ENCODE measurements at regions not wholly inside any gene's neighbourhood (a gene's known extent, or its start where the extent isn't known, plus 50 kb on each side); places are given as distances from the start of the nearest gene placed in this dataset.
"Not testable (repeated sequence)": the region's sequence is repeated elsewhere in the genome, so short reads cannot be mapped to it uniquely, and the experiment has no call there.

DNA sequence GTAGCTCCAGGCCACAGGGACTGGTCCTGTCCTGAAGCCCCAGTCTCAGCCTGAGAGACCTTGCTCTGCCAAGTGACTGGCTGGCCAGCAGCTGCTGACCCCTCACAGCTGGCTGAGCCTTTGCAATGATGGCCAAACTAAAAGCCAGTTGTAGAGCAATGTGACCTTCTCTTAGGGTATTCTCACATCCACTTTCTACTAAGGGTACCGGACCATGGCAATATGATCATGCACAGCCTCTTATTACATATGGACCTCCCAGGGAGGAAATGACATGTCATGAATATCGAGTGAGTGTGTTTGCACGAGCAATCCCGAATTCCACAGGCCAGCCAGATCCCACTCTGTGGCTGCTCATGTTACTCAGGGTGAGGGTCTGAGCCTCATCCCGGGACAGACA lies 213.9 kb downstream of the VAPA start:
- TF ChIP-seq ZNF274 (IDR thresholded peaks at IDR 0.05; ENCODE audit: low read depth, low read length) (no peak), SUZ12 (IDR thresholded peaks at IDR 0.05; ENCODE audit: extremely low read depth, insufficient read depth, insufficient read length) (no peak), YY1 (IDR thresholded peaks at IDR 0.05; ENCODE audit: insufficient read depth, insufficient read length) (no peak)
- H3K36me3 ChIP-seq (ENCODE audit: insufficient read depth, insufficient read length, low read length), result no peaks in the 10 kb centered on the region
- no peak overlapping the region for H3K4me3 ChIP-seq (ENCODE audit: insufficient read length, low read depth)
- H3K4me1 ChIP-seq (ENCODE audit: insufficient read depth, insufficient read length), result peaks cover 4% of the 10 kb centered on the region
- H3K27me3 ChIP-seq (ENCODE audit: insufficient read depth, insufficient read length), result no peaks in the 10 kb centered on the region
- no peaks in the 10 kb centered on the region for H3K9me3 ChIP-seq (ENCODE audit: insufficient read depth, low read length)
- no peak overlapping the region for H3K9ac ChIP-seq (ENCODE audit: insufficient read length, low read depth)
- no peak for DNase-seq (ENCODE audit: low read depth, low spot score)

DNA sequence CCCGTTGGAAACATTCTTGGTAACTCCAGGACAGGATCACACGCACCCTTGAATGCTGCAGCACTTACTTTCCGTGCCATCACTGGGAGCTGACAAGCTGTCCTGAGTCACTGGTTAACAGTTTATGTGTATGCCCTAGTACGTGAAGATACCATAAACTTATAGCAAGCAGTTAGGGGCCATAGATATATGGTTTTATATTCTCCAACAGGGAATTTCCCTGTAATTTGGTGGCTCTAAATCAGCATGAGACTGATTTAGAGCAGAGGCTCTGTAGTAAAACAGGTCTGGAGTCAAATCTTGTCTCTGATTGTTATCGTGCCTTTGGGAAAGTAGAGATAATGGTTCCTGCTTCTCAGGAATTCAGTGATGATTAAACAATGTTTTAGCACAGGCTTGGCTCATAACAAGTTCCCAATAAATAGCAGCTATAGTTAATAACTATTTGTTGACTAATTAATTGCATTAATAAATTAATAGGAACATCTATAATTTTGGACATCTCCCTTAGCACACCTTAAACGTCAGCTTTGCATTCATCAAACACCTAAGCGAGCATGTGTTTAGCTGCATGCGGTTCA lies 215.2 kb downstream of the VAPA start:
- no peak overlapping the region for H3K4me3 ChIP-seq (ENCODE audit: insufficient read length, low read depth)
- DNase-seq (ENCODE audit: low read depth, low spot score), result no peak
- H3K36me3 ChIP-seq (ENCODE audit: insufficient read depth, insufficient read length, low read length), result no peaks in the 10 kb centered on the region
- no peaks in the 10 kb centered on the region for H3K27me3 ChIP-seq (ENCODE audit: insufficient read depth, insufficient read length)
- H3K9me3 ChIP-seq (ENCODE audit: insufficient read depth, low read length), result no peaks in the 10 kb centered on the region
- H3K4me1 ChIP-seq (ENCODE audit: insufficient read depth, insufficient read length), result peaks cover 4% of the 10 kb centered on the region
- TF ChIP-seq SUZ12 (IDR thresholded peaks at IDR 0.05; ENCODE audit: extremely low read depth, insufficient read depth, insufficient read length) (no peak), ZNF274 (IDR thresholded peaks at IDR 0.05; ENCODE audit: low read depth, low read length) (no peak), YY1 (IDR thresholded peaks at IDR 0.05; ENCODE audit: insufficient read depth, insufficient read length) (no peak)
- H3K9ac ChIP-seq (ENCODE audit: insufficient read length, low read depth), result no peak overlapping the region

DNA sequence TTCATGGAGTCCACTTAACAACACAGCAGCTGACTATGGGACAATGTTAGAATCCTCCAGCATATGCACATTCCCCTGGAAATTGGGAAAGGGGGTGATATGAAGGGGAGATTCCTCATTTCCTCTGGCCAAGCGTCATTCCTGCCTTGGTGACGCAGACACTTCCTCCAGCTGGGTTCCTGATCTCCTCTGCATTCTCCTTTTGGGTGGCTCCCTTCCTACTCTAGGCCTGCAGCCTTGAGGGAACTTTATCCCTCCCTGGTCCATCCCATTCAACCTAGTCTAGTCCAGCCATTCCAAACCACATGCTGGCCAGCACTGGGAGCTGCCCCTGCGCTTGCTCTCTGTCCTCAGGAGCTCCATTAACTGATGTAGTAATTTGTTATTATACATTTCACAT lies 216.8 kb downstream of the VAPA start:
- DNase-seq (ENCODE audit: low read depth, low spot score), result no peak
- Histone ChIP-seq H3K27me3 (ENCODE audit: insufficient read depth, insufficient read length) (no peaks in the 10 kb centered on the region), H3K4me3 (ENCODE audit: insufficient read length, low read depth) (no peak overlapping the region), H3K4me1 (ENCODE audit: insufficient read depth, insufficient read length) (peaks cover 2% of the 10 kb centered on the region), H3K36me3 (ENCODE audit: insufficient read depth, insufficient read length, low read length) (no peaks in the 10 kb centered on the region), H3K9ac (ENCODE audit: insufficient read length, low read depth) (no peak overlapping the region), H3K9me3 (ENCODE audit: insufficient read depth, low read length) (no peaks in the 10 kb centered on the region)
- no peak for TF ChIP-seq YY1 (IDR thresholded peaks at IDR 0.05; ENCODE audit: insufficient read depth, insufficient read length)
- TF ChIP-seq ZNF274 (IDR thresholded peaks at IDR 0.05; ENCODE audit: low read depth, low read length), result no peak
- no peak for TF ChIP-seq SUZ12 (IDR thresholded peaks at IDR 0.05; ENCODE audit: extremely low read depth, insufficient read depth, insufficient read length)

DNA sequence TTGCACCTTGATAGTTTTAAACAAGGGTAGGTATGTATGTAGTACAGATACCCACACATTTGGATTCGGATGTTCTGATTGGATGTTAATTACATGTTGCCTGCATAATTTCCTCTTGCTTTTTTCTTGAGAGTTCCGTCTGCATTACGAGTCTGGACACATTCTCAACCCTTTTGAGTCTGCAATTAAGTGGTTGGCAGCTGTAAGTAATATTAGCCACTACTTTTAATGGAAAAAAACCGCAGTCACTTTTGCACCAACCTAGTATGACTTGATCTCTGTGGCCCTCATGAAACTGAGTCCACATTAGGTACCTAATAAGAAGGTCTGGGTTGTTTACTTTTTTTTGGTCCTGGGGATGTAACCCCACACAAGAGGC lies 217.3 kb downstream of the VAPA start:
- H3K27me3 ChIP-seq (ENCODE audit: insufficient read depth, insufficient read length), result no peaks in the 10 kb centered on the region
- H3K36me3 ChIP-seq (ENCODE audit: insufficient read depth, insufficient read length, low read length), result no peaks in the 10 kb centered on the region
- no peak for DNase-seq (ENCODE audit: low read depth, low spot score)
- TF ChIP-seq YY1 (IDR thresholded peaks at IDR 0.05; ENCODE audit: insufficient read depth, insufficient read length), result no peak
- TF ChIP-seq ZNF274 (IDR thresholded peaks at IDR 0.05; ENCODE audit: low read depth, low read length), result no peak
- no peak for TF ChIP-seq SUZ12 (IDR thresholded peaks at IDR 0.05; ENCODE audit: extremely low read depth, insufficient read depth, insufficient read length)
- H3K4me3 ChIP-seq (ENCODE audit: insufficient read length, low read depth), result no peak overlapping the region
- peaks cover 2% of the 10 kb centered on the region for H3K4me1 ChIP-seq (ENCODE audit: insufficient read depth, insufficient read length)
- H3K9me3 ChIP-seq (ENCODE audit: insufficient read depth, low read length), result no peaks in the 10 kb centered on the region
- H3K9ac ChIP-seq (ENCODE audit: insufficient read length, low read depth), result no peak overlapping the region

DNA sequence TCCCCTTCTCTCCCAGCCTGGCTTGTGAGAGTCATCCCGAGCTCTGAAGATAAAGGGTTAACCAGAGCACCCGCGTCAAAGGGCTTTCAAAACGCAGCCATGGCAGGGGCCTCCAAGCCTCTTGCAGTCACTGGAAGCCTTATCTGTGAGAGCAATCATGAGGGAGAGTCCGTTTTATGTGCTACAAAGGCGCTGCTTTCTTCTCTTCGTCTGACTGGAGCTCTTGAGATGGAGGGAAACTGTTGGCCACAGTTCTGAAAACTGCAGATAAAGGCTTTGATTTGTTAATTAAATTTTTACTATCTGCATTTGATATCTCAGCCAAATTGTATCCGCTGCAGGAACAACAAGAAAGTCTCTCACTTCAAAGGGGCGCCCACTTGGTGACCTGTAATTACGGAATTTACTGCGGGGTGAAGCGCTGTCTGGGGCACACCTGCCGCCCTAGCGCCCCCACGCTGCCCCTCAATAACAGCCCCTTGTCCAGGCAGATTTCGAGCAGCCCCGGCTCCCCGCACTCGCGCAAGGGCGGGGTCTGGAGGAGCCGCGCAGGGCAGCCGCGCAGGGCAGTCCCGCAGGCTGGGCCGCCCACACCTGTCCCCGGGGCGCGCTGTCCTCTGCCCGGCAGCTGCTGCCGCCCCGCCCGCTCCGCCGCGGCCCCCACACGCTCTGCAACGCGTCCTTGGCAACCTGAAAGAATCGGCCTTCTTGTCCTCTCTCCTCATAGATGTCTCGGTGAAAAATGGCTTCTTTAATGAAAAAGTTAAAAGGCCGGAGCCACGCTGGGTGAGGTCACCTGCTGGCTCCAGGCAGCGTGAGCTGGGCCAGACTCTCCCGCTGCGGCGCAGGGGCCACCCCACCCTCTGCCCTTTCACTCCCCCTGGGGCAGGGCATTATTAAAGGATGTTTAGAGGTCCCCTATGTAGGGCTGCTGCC lies 217.9 kb downstream of the VAPA start:
- no peak for TF ChIP-seq YY1 (IDR thresholded peaks at IDR 0.05; ENCODE audit: insufficient read depth, insufficient read length)
- no peak for TF ChIP-seq SUZ12 (IDR thresholded peaks at IDR 0.05; ENCODE audit: extremely low read depth, insufficient read depth, insufficient read length)
- no peak for TF ChIP-seq ZNF274 (IDR thresholded peaks at IDR 0.05; ENCODE audit: low read depth, low read length)
- H3K36me3 ChIP-seq (ENCODE audit: insufficient read depth, insufficient read length, low read length), result no peaks in the 10 kb centered on the region
- peaks cover 2% of the 10 kb centered on the region for H3K4me1 ChIP-seq (ENCODE audit: insufficient read depth, insufficient read length)
- H3K9me3 ChIP-seq (ENCODE audit: insufficient read depth, low read length), result no peaks in the 10 kb centered on the region
- H3K4me3 ChIP-seq (ENCODE audit: insufficient read length, low read depth), result peak overlapping the region; percentile 15
- H3K9ac ChIP-seq (ENCODE audit: insufficient read length, low read depth), result peak overlapping the region; percentile 50
- no peak for DNase-seq (ENCODE audit: low read depth, low spot score)
- H3K27me3 ChIP-seq (ENCODE audit: insufficient read depth, insufficient read length), result no peaks in the 10 kb centered on the region

DNA sequence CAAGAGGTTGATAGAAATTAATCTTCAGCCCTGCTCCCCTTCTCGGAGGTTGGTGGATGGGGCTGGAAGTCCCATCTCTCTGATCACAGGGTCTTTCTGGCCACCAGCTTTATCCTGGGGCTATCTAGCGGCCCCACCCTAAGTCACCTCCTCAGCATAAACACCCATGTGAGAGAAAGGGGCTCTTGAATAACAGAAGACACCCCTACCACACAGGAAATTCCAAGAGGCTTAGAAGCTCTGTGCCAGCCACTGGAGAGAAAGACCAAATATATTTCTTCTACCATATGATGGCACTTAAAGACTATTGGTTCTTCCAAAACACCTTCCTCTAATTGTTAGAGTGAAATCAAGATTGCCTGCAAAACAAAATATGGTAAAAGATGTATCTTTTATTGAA lies 219.7 kb downstream of the VAPA start:
- no peak for DNase-seq (ENCODE audit: low read depth, low spot score)
- TF ChIP-seq YY1 (IDR thresholded peaks at IDR 0.05; ENCODE audit: insufficient read depth, insufficient read length), result no peak
- TF ChIP-seq SUZ12 (IDR thresholded peaks at IDR 0.05; ENCODE audit: extremely low read depth, insufficient read depth, insufficient read length), result no peak
- TF ChIP-seq ZNF274 (IDR thresholded peaks at IDR 0.05; ENCODE audit: low read depth, low read length), result no peak
- Histone ChIP-seq H3K4me1 (ENCODE audit: insufficient read depth, insufficient read length) (peaks cover 2% of the 10 kb centered on the region), H3K4me3 (ENCODE audit: insufficient read length, low read depth) (no peak overlapping the region), H3K9me3 (ENCODE audit: insufficient read depth, low read length) (no peaks in the 10 kb centered on the region), H3K27me3 (ENCODE audit: insufficient read depth, insufficient read length) (no peaks in the 10 kb centered on the region), H3K9ac (ENCODE audit: insufficient read length, low read depth) (no peak overlapping the region), H3K36me3 (ENCODE audit: insufficient read depth, insufficient read length, low read length) (no peaks in the 10 kb centered on the region)

DNA sequence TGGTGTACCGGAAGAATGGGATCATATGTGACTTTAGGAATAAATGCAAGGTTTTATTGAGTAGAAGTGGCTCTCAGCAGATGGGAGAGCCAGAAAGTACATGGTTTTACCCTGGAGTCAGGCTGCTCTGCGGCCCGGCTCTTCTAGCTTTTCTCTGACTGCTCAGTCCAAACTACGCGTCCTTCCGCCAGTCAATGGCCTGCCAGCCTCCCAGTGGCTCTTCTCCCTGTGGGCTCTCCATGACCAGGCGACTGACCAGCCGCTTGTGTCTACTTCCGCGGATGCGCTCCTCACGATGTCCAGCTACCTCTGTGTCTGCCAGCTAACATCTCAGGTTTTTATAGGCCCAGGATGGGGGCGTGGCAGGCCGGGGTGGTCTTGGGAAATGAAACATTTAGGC lies 220.4 kb downstream of the VAPA start:
- no peaks in the 10 kb centered on the region for H3K36me3 ChIP-seq (ENCODE audit: insufficient read depth, insufficient read length, low read length)

DNA sequence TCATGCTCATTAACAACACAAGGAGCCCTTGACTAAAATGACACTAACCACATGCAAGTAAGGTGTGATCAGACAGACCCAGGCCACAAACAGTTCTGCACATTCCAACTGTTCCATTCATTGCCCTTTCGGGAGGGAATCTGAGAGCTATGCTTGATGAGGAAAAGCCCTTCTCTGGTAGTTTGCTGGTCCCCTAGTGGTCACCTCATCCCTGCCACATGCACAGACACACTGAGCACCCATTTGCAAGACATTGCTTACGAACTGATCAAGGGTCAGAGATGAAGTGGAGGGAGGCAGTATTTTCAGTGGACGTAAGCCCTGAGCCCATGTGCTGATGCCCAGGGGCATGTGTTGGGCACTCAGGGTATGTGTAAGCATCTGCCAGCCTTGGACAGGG lies 220.9 kb downstream of the VAPA start:
- H3K36me3 ChIP-seq (ENCODE audit: insufficient read depth, insufficient read length, low read length); H3K4me3 ChIP-seq (ENCODE audit: insufficient read length, low read depth): not testable (repeated sequence)

More for the DNA sequence above, 220.4 kb downstream of the VAPA start:
- Histone ChIP-seq H3K4me1 (ENCODE audit: insufficient read depth, insufficient read length) (peaks cover 2% of the 10 kb centered on the region), H3K9me3 (ENCODE audit: insufficient read depth, low read length) (no peaks in the 10 kb centered on the region), H3K4me3 (ENCODE audit: insufficient read length, low read depth) (no peak overlapping the region), H3K9ac (ENCODE audit: insufficient read length, low read depth) (no peak overlapping the region), H3K27me3 (ENCODE audit: insufficient read depth, insufficient read length) (no peaks in the 10 kb centered on the region)
- TF ChIP-seq YY1 (IDR thresholded peaks at IDR 0.05; ENCODE audit: insufficient read depth, insufficient read length), result no peak
- no peak for TF ChIP-seq SUZ12 (IDR thresholded peaks at IDR 0.05; ENCODE audit: extremely low read depth, insufficient read depth, insufficient read length)
- TF ChIP-seq ZNF274 (IDR thresholded peaks at IDR 0.05; ENCODE audit: low read depth, low read length), result no peak
- DNase-seq (ENCODE audit: low read depth, low spot score), result no peak

More for the DNA sequence above, 220.9 kb downstream of the VAPA start:
- not testable (repeated sequence) for DNase-seq (ENCODE audit: low read depth, low spot score); H3K27me3 ChIP-seq (ENCODE audit: insufficient read depth, insufficient read length); H3K4me1 ChIP-seq (ENCODE audit: insufficient read depth, insufficient read length); H3K9me3 ChIP-seq (ENCODE audit: insufficient read depth, low read length); H3K9ac ChIP-seq (ENCODE audit: insufficient read length, low read depth)
